ENCODE measurements at regions not wholly inside any gene's neighbourhood (a gene's known extent, or its start where the extent isn't known, plus 50 kb on each side); places are given as distances from the start of the nearest gene placed in this dataset.

- DNase-seq (ENCODE audit: low read depth), result no peak
- TF ChIP-seq CTCF (conservative IDR thresholded peaks at IDR 0.05; ENCODE audit: low read depth, low read length), result no peak
- H3K4me3 ChIP-seq (ENCODE audit: low read depth, low read length), result no peak overlapping the region
Observed at GRCh38 chr22:49601614-49602321, 225.9 kb downstream of the BRD1 start.

- no peak for TF ChIP-seq CTCF (conservative IDR thresholded peaks at IDR 0.05; ENCODE audit: low read depth, low read length)
Observed at GRCh38 chr22:49600891-49601431, 226.7 kb downstream of the BRD1 start.

GRCh38 chr22:49600468-49600867, 227.2 kb downstream of the BRD1 start:
- H3K4me3 ChIP-seq (ENCODE audit: low read depth, low read length), result no peak overlapping the region
- TF ChIP-seq CTCF (conservative IDR thresholded peaks at IDR 0.05; ENCODE audit: low read depth, low read length), result no peak
- DNase-seq (ENCODE audit: low read depth), result no peak

More at GRCh38 chr22:49600891-49601431, 226.7 kb downstream of the BRD1 start:
- no peak overlapping the region for H3K4me3 ChIP-seq (ENCODE audit: low read depth, low read length)
- DNase-seq (ENCODE audit: low read depth), result no peak

- no peak for DNase-seq (ENCODE audit: low read depth)
- TF ChIP-seq CTCF (conservative IDR thresholded peaks at IDR 0.05; ENCODE audit: low read depth, low read length), result no peak
- no peak overlapping the region for H3K4me3 ChIP-seq (ENCODE audit: low read depth, low read length)
Observed at GRCh38 chr22:49599691-49600455, 227.8 kb downstream of the BRD1 start.

GRCh38 chr22:49599039-49599438, 228.6 kb downstream of the BRD1 start:
- H3K4me3 ChIP-seq (ENCODE audit: low read depth, low read length), result no peak overlapping the region

GRCh38 chr22:49598338-49598737, 229.3 kb downstream of the BRD1 start:
- DNase-seq (ENCODE audit: low read depth), result no peak
- no peak overlapping the region for H3K4me3 ChIP-seq (ENCODE audit: low read depth, low read length)

More at GRCh38 chr22:49599039-49599438, 228.6 kb downstream of the BRD1 start:
- no peak for TF ChIP-seq CTCF (conservative IDR thresholded peaks at IDR 0.05; ENCODE audit: low read depth, low read length)
- DNase-seq (ENCODE audit: low read depth), result no peak

More at GRCh38 chr22:49598338-49598737, 229.3 kb downstream of the BRD1 start:
- no peak for TF ChIP-seq CTCF (conservative IDR thresholded peaks at IDR 0.05; ENCODE audit: low read depth, low read length)
